Pancreas (tissue), 10 donors: ENCODE measurements at regions not wholly inside any gene's neighbourhood (a gene's known extent, or its start where the extent isn't known, plus 50 kb on each side); places are given as distances from the start of the nearest gene placed in this dataset.

Experiments used
- ATAC-seq, 4 donors: fragments of 200-7000 bp; cut with Tn5 transposase; one replicate each; pipeline versions ENCODE4 v1.8.0 to v1.9.1; 2020; ENCODE audit warnings: mild to moderate bottlenecking in 4 of 4, moderate library complexity in 4 of 4
- DNase-seq, 6 donors: peaks; one replicate each; pipeline ENCODE4 v3.0.0-alpha.2; 2020
- FAIRE-seq: peaks from 2 replicates; lab custom pipeline; 2012; peaks lifted over from hg19 to GRCh38; lab: Jason Lieb, UNC
- H3K27ac ChIP-seq, 4 donors: fragments of 200-600 bp; sonication (generic); 1 replicate in 3 of 4; 2 replicates in 1 of 4; pipeline versions ENCODE4 v1.5.0 to v1.8.0; 2020
- H3K27me3 ChIP-seq, 4 donors: fragments of 200-600 bp; one replicate each; pipeline ENCODE4 v1.8.0; 2021
- H3K36me3 ChIP-seq, 3 donors: fragments of 200-600 bp; sonication (generic) in 1 of 3; one replicate each; pipeline versions ENCODE4 v1.5.0 to v1.8.0; 2020 to 2021
- H3K4me1 ChIP-seq, 3 donors: fragments of 200-600 bp; one replicate each; pipeline ENCODE4 v1.8.0; 2021
- H3K4me3 ChIP-seq, 4 donors: fragments of 200-600 bp; sonication (generic) in 2 of 4; one replicate each; pipeline versions ENCODE4 v1.5.0 to v1.8.0; 2020 to 2021
- H3K9me3 ChIP-seq, 4 donors: fragments of 200-600 bp; one replicate each; pipeline ENCODE4 v1.8.0; 2021
- WGBS, 2 donors: extraction: QIAGEN DNeasy Blood & Tissue Kit; methylation state at CpG; one replicate each; pipeline ENCODE4 v1.1.7; 2013; 5-methylcytosine and 5-hydroxymethylcytosine counted together
- intact Hi-C, 3 donors: fragments of 100-400 bp; cut with DNase I; formaldehyde crosslinking; loops; one replicate each; pipeline versions ENCODE4 v1.11.1 to v1.14.2; 2022
- TF ChIP-seq, protein P1 (sequence below), 4 donors: fragments of 200-600 bp; sonication (generic) in 3 of 4; IDR thresholded peaks; one replicate each; pipeline versions ENCODE4 v1.5.0 to v1.8.0; 2021; ENCODE audit warnings: antibody characterized with exemption in 4 of 4
- donor health status: healthy with polysubstance abuse.
- donor health status: DM: no; HTN: no; CAD: no; lungs with moderate emphysema.
- donor health status: DM: no; HTN: no; CAD: no.
- donor health status: control.
- donor health status: control.
- donor health status: Bipolar disorder and iron deficiency.
- donor health status: DM: yes; HTN: yes; CAD: no.
- donor health status: DM: no; HTN: no; CAD: no.
- donor health status: DM: no; HTN: no; CAD: no.
- donor health status: DM: yes; HTN: yes; CAD: no.

DNA sequence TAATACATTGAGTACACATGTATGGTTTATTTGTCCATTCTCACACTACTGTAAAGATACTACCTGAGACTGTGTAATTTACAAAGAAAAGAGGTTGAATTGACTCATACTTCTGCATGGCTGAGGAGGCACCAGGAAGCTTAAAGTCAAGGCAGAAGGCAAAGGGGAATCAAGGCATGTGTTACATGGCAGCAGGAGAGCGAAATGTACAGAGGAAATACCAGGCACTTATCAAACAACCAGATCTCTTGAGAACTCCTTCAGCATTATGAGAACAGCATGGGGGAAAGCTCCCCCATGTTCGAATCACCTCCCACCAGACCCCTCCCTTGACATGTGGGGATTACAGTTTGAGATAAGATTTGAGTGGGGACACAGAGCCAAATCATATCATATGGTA is 666.3 kb downstream of the ZBBX start:
- 19 to 34% methylated on average over 2 of the region's 2 CpGs for WGBS, 2 donors

DNA sequence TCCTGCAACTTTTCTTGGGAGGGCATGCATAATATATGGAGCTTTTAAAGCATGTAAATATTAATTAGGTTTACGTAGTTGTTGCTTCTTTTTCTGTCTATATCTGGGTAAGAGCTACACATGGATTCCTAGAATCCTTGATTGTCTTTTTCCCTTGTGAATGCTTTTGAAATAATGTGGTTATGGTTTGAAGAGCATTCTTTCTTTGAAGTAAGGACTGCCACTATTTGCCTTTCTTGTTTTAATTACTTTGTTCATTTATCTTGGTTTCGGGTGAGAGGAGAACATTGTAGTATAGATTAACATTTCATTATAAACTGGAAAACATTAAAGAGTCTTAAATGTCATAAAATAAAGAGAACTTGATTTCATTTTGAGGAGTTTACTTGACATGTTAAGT is 674.0 kb downstream of the ZBBX start:
- no peak for FAIRE-seq
- H3K4me3 ChIP-seq, result no peak overlapping the region
- intact Hi-C loops, result no loop called here
- H3K4me1 ChIP-seq, result no peaks in the 10 kb centered on the region
- TF ChIP-seq, protein P1, sequence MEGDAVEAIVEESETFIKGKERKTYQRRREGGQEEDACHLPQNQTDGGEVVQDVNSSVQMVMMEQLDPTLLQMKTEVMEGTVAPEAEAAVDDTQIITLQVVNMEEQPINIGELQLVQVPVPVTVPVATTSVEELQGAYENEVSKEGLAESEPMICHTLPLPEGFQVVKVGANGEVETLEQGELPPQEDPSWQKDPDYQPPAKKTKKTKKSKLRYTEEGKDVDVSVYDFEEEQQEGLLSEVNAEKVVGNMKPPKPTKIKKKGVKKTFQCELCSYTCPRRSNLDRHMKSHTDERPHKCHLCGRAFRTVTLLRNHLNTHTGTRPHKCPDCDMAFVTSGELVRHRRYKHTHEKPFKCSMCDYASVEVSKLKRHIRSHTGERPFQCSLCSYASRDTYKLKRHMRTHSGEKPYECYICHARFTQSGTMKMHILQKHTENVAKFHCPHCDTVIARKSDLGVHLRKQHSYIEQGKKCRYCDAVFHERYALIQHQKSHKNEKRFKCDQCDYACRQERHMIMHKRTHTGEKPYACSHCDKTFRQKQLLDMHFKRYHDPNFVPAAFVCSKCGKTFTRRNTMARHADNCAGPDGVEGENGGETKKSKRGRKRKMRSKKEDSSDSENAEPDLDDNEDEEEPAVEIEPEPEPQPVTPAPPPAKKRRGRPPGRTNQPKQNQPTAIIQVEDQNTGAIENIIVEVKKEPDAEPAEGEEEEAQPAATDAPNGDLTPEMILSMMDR (IDR thresholded peaks at IDR 0.05), result no peak
- no peak for ATAC-seq
- H3K27ac ChIP-seq, result no peak overlapping the region
- H3K9me3 ChIP-seq, result no peaks in the 10 kb centered on the region
- 42 to 46% methylated on average over 2 of the region's 2 CpGs for WGBS, 2 donors
- H3K27me3 ChIP-seq, result no peaks in the 10 kb centered on the region
- no peaks in the 10 kb centered on the region for H3K36me3 ChIP-seq
- no peak for DNase-seq

More for the DNA sequence above, 666.3 kb downstream of the ZBBX start:
- intact Hi-C loops, result no loop called here
- H3K27ac ChIP-seq, result no peak overlapping the region
- DNase-seq, result no peak
- H3K4me3 ChIP-seq, result no peak overlapping the region
- ATAC-seq, result no peak
- no peaks in the 10 kb centered on the region for H3K27me3 ChIP-seq
- H3K36me3 ChIP-seq, result no peaks in the 10 kb centered on the region
- no peaks in the 10 kb centered on the region for H3K9me3 ChIP-seq
- FAIRE-seq, result no peak
- no peaks in the 10 kb centered on the region for H3K4me1 ChIP-seq
- TF ChIP-seq, protein P1 (IDR thresholded peaks at IDR 0.05), result no peak

DNA sequence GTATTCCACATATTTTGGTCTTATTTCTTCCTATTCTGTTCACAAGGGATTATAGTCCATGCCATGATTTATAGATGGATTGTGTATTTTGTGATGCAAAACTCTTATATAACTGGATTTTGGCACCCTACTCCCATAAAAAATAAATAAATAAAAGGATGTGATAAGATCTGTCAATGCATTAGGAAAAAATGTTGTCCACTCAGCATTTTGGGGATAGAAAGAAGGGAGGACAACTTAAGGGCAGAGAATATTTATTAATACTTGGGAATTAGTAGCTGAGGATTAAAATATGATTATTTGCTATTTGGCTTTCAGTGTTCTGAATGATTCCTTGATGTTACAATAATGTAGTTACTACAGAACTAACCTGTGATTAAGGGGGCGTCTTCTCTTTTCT is 682.6 kb downstream of the ZBBX start:
- Histone ChIP-seq H3K4me1 (no peaks in the 10 kb centered on the region), H3K27ac (no peak overlapping the region), H3K36me3 (no peaks in the 10 kb centered on the region), H3K4me3 (no peak overlapping the region), H3K9me3 (no peaks in the 10 kb centered on the region), H3K27me3 (no peaks in the 10 kb centered on the region)
- FAIRE-seq (no peak), DNase-seq (no peak), ATAC-seq (no peak)
- TF ChIP-seq, protein P1 (IDR thresholded peaks at IDR 0.05), result no peak
- WGBS, 2 donors, result 68 to 76% methylated on average over 1 of the region's 1 CpG
- intact Hi-C loops, result no loop called here

DNA sequence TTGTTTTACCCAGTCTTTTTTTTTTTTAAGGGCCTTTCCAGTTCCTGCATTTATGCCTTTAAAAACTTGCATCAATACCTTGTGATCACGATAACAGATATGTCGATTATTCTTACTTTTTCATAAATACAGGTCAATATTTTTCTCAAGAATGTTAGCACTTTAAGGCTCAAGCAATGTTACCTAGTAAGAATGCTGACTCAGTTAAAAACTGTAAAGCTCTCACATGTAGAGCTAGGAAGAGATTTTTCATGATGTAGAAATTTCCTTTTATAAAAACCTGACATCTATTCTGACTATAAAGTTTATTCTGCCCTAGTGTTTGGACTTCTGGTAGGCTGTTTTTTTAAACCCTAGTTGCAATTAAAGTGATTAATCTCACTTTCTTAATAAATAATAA is 684.0 kb downstream of the ZBBX start:
- Histone ChIP-seq H3K4me3 (no peak overlapping the region), H3K27me3 (no peaks in the 10 kb centered on the region), H3K27ac (no peak overlapping the region), H3K36me3 (no peaks in the 10 kb centered on the region), H3K4me1 (no peaks in the 10 kb centered on the region), H3K9me3 (no peaks in the 10 kb centered on the region)
- TF ChIP-seq, protein P1 (IDR thresholded peaks at IDR 0.05), result no peak
- no peak for DNase-seq
- no peak for ATAC-seq
- 68 to 75% methylated on average over 2 of the region's 2 CpGs for WGBS, 2 donors
- intact Hi-C loops, result no loop called here
- no peak for FAIRE-seq

DNA sequence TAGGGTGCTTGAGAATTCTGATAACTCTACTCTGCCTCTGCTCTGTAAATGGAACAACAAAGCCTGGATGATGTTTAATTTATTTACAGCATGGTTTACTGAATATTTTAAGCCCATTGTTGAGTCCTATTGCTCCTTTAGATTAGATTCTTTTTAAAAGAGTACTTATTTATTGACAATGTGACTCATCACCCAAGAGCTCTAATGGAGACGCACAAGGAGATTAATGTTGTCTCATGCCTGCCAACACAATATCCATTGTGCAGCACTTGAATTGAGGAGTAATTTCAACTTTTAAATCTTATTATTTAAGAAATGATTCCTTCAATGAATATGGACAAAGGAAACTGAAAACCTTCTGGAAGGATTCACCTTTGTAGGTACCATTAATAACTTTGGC is 691.4 kb downstream of the ZBBX start:
- no peaks in the 10 kb centered on the region for H3K27me3 ChIP-seq
- no peak overlapping the region for H3K27ac ChIP-seq
- WGBS, 2 donors, result 82 to 87% methylated on average over 1 of the region's 1 CpG
- no peak overlapping the region for H3K4me3 ChIP-seq
- H3K9me3 ChIP-seq, result no peaks in the 10 kb centered on the region
- TF ChIP-seq, protein P1 (IDR thresholded peaks at IDR 0.05), result no peak
- DNase-seq (no peak), ATAC-seq (no peak), FAIRE-seq (no peak)
- intact Hi-C loops, result no loop called here
- H3K36me3 ChIP-seq, result no peaks in the 10 kb centered on the region
- H3K4me1 ChIP-seq, result no peaks in the 10 kb centered on the region
